ENCODE measurements at regions not wholly inside any gene's neighbourhood (a gene's known extent, or its start where the extent isn't known, plus 50 kb on each side); places are given as distances from the start of the nearest gene placed in this dataset.
"Not testable (repeated sequence)": the region's sequence is repeated elsewhere in the genome, so short reads cannot be mapped to it uniquely, and the experiment has no call there.

- no peak for DNase-seq
Measured at GRCh38 chr11:87463486-87464102, 425.9 kb downstream of the TMEM135 start.

- DNase-seq, result no peak
Measured at GRCh38 chr11:87462171-87462570, 424.4 kb downstream of the TMEM135 start.

GRCh38 chr11:87460842-87461637 is 423.3 kb downstream of the TMEM135 start:
- no peak for DNase-seq

- DNase-seq, result no peak
Measured at GRCh38 chr11:87460279-87460678, 422.5 kb downstream of the TMEM135 start.

GRCh38 chr11:87459351-87459750 is 421.6 kb downstream of the TMEM135 start:
- DNase-seq, result no peak

- no peak for DNase-seq
Measured at GRCh38 chr11:87456499-87456898, 418.8 kb downstream of the TMEM135 start.

- DNase-seq, result no peak
Measured at GRCh38 chr11:87455180-87455579, 417.4 kb downstream of the TMEM135 start.

- no peak for DNase-seq
Measured at GRCh38 chr11:87454241-87454640, 416.5 kb downstream of the TMEM135 start.

GRCh38 chr11:87453531-87454089 is 415.9 kb downstream of the TMEM135 start:
- no peak for DNase-seq

GRCh38 chr11:87452025-87452424 is 414.3 kb downstream of the TMEM135 start:
- not testable (repeated sequence) for DNase-seq

GRCh38 chr11:87451395-87451794 is 413.7 kb downstream of the TMEM135 start:
- DNase-seq, result no peak

GRCh38 chr11:87447606-87448005 is 409.9 kb downstream of the TMEM135 start:
- DNase-seq, result no peak

GRCh38 chr11:87444993-87445392 is 407.3 kb downstream of the TMEM135 start:
- DNase-seq, result peak in 2 of 3 donors; percentile 62 to 71

GRCh38 chr11:87443707-87444106 is 406.0 kb downstream of the TMEM135 start:
- no peak for DNase-seq

- DNase-seq, result peak; percentile 71 to 88 (median 81)
Measured at GRCh38 chr11:87440076-87440770, 402.5 kb downstream of the TMEM135 start.

GRCh38 chr11:87438416-87438815 is 400.7 kb downstream of the TMEM135 start:
- DNase-seq, result no peak

- peak in 1 of 3 donors; percentile 68 for DNase-seq
Measured at GRCh38 chr11:87437844-87438223, 400.1 kb downstream of the TMEM135 start.

GRCh38 chr11:87437133-87437843 is 399.6 kb downstream of the TMEM135 start:
- no peak for DNase-seq

- peak in 2 of 3 donors; percentile 68 to 86 for DNase-seq
Measured at GRCh38 chr11:87432022-87432421, 394.3 kb downstream of the TMEM135 start.

GRCh38 chr11:87431392-87431791 is 393.7 kb downstream of the TMEM135 start:
- no peak for DNase-seq

- no peak for DNase-seq
Measured at GRCh38 chr11:87430821-87431220, 393.1 kb downstream of the TMEM135 start.

GRCh38 chr11:87429996-87430395 is 392.3 kb downstream of the TMEM135 start:
- DNase-seq, result no peak

All from muscle of back (tissue), 3 donors.